ENCODE measurements at regions not wholly inside any gene's neighbourhood (a gene's known extent, or its start where the extent isn't known, plus 50 kb on each side); places are given as distances from the start of the nearest gene placed in this dataset.

GRCh38 chr3:194280777-194281176 is 70.4 kb downstream of the CPN2 start:
- Histone ChIP-seq H3K9me2 (ENCODE audit: insufficient read depth, low read length) (no peaks in the 10 kb centered on the region), H3K36me3 (ENCODE audit: insufficient read depth, low read length) (no peaks in the 10 kb centered on the region), H4K20me1 (ENCODE audit: insufficient read depth) (no peaks in the 10 kb centered on the region), H3K4me3 (ENCODE audit: low read length) (no peak overlapping the region), H3K27ac (ENCODE audit: low read length) (no peak overlapping the region), H3K9ac (ENCODE audit: low read length) (no peak overlapping the region), H2AFZ (ENCODE audit: low read depth, low read length) (no peak overlapping the region), H3K79me2 (replicated peaks; ENCODE audit: insufficient read depth, low read length) (no peaks in the 10 kb centered on the region), H3K4me2 (ENCODE audit: low read length) (no peak overlapping the region), H3K27me3 (ENCODE audit: insufficient read depth, low read depth, low read length) (no peaks in the 10 kb centered on the region), H3F3A (ENCODE audit: insufficient read depth, low read length, poor library complexity, severe bottlenecking) (no peaks in the 10 kb centered on the region), H3K9me3 (ENCODE audit: low read length) (no peaks in the 10 kb centered on the region)
- TF ChIP-seq RAD21 (conservative IDR thresholded peaks at IDR 0.05) (no peak), TAF1 (IDR thresholded peaks at IDR 0.05; ENCODE audit: low read depth) (no peak), EZH2 (IDR thresholded peaks at IDR 0.05; ENCODE audit: borderline replicate concordance, insufficient read depth, low read length, poor library complexity, severe bottlenecking) (no peak), EP300 (conservative IDR thresholded peaks at IDR 0.05; ENCODE audit: poor library complexity, severe bottlenecking) (no peak)

GRCh38 chr3:194281306-194281705 is 69.8 kb downstream of the CPN2 start:
- H2AFZ ChIP-seq (ENCODE audit: low read depth, low read length) = no peak overlapping the region
- H3F3A ChIP-seq (ENCODE audit: insufficient read depth, low read length, poor library complexity, severe bottlenecking) = no peaks in the 10 kb centered on the region
- no peaks in the 10 kb centered on the region for H3K9me3 ChIP-seq (ENCODE audit: low read length)
- H3K36me3 ChIP-seq (ENCODE audit: insufficient read depth, low read length) = no peaks in the 10 kb centered on the region
- no peaks in the 10 kb centered on the region for H3K79me2 ChIP-seq (replicated peaks; ENCODE audit: insufficient read depth, low read length)
- TF ChIP-seq SMC3 (conservative IDR thresholded peaks at IDR 0.05; ENCODE audit: poor library complexity) (no peak), MXI1 (conservative IDR thresholded peaks at IDR 0.05; ENCODE audit: poor library complexity, severe bottlenecking) (no peak), REST (IDR thresholded peaks at IDR 0.05; ENCODE audit: borderline replicate concordance) (no peak), CTCF (IDR thresholded peaks at IDR 0.05; ENCODE audit: poor library complexity, severe bottlenecking) (no peak), TAF1 (IDR thresholded peaks at IDR 0.05; ENCODE audit: low read depth) (no peak), EP300 (conservative IDR thresholded peaks at IDR 0.05; ENCODE audit: poor library complexity, severe bottlenecking) (no peak), RAD21 (conservative IDR thresholded peaks at IDR 0.05) (no peak), EZH2 (IDR thresholded peaks at IDR 0.05; ENCODE audit: borderline replicate concordance, insufficient read depth, low read length, poor library complexity, severe bottlenecking) (no peak), POLR2AphosphoS5 (IDR thresholded peaks at IDR 0.05) (no peak)
- no peak overlapping the region for H3K27ac ChIP-seq (ENCODE audit: low read length)
- H3K27me3 ChIP-seq (ENCODE audit: insufficient read depth, low read depth, low read length) = no peaks in the 10 kb centered on the region
- no peak overlapping the region for H3K9ac ChIP-seq (ENCODE audit: low read length)
- H4K20me1 ChIP-seq (ENCODE audit: insufficient read depth) = no peaks in the 10 kb centered on the region
- H3K9me2 ChIP-seq (ENCODE audit: insufficient read depth, low read length) = no peaks in the 10 kb centered on the region
- no peak overlapping the region for H3K4me3 ChIP-seq (ENCODE audit: low read length)
- H3K4me2 ChIP-seq (ENCODE audit: low read length) = no peak overlapping the region

Measured in neural cell (in vitro differentiated cells).